ENCODE measurements at regions not wholly inside any gene's neighbourhood (a gene's known extent, or its start where the extent isn't known, plus 50 kb on each side); places are given as distances from the start of the nearest gene placed in this dataset.

DNA sequence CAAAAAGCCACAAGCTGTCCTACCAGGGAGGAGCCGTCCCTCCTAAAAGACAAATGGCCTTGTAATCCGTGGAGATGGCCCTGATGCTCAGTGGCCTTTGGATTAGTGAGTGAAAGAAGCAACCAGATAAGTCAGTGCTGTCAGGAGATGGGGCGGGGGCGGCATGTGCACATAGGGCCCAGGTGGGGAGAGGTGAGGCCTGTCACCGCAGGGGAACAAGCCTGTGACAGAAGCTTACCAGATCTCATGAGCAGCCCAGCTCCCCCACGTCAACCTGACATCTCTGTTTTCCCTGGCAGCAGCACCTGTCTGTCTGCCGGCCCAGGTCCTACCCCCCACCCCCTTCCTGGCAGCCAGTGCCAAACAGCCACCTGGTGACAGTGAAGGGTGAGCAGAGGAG, 162.6 kb downstream of the BUD13 start:
- H3K4me3 ChIP-seq = no peak overlapping the region
- H3K4me1 ChIP-seq = no peaks in the 10 kb centered on the region
- peak in 1 of 2 donors; percentile 28 for DNase-seq (ENCODE audit: low spot score in 2 of 2)
- H3K9me3 ChIP-seq = no peaks in the 10 kb centered on the region
- intact Hi-C loops (cut with DNase I) = no loop called here
- no peaks in the 10 kb centered on the region for H3K27me3 ChIP-seq
- no peaks in the 10 kb centered on the region for H3K36me3 ChIP-seq
- no peak overlapping the region for H3K27ac ChIP-seq
- TF ChIP-seq, protein P1, sequence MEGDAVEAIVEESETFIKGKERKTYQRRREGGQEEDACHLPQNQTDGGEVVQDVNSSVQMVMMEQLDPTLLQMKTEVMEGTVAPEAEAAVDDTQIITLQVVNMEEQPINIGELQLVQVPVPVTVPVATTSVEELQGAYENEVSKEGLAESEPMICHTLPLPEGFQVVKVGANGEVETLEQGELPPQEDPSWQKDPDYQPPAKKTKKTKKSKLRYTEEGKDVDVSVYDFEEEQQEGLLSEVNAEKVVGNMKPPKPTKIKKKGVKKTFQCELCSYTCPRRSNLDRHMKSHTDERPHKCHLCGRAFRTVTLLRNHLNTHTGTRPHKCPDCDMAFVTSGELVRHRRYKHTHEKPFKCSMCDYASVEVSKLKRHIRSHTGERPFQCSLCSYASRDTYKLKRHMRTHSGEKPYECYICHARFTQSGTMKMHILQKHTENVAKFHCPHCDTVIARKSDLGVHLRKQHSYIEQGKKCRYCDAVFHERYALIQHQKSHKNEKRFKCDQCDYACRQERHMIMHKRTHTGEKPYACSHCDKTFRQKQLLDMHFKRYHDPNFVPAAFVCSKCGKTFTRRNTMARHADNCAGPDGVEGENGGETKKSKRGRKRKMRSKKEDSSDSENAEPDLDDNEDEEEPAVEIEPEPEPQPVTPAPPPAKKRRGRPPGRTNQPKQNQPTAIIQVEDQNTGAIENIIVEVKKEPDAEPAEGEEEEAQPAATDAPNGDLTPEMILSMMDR (IDR thresholded peaks at IDR 0.05) = no peak

DNA sequence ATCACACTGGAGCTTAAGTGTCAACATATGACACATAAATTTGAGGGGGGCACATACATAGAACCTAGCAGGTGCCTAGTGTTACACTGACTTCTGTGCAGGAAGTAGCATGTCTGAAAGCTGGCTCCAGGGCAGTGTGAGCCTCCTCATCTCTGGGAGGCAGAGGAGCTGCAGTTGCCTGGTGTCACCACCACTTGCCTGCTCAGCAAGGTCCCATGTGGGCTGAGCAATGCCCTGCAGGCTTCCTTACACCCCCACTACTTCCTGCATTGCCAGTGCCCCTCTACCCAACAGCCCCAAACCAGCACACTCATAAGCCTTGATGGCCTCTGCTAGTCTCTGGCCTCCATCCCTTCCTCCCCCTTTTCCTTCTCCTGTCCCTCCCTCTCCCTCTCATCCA, 165.8 kb downstream of the BUD13 start:
- H3K27me3 ChIP-seq = no peaks in the 10 kb centered on the region
- H3K9me3 ChIP-seq = no peaks in the 10 kb centered on the region
- peaks cover 0 to 5% of the 10 kb centered on the region in 2 donors for H3K4me1 ChIP-seq
- intact Hi-C loops (cut with DNase I) = no loop called here
- peak in 1 of 2 donors; percentile 15 for DNase-seq (ENCODE audit: low spot score in 2 of 2)
- no peak overlapping the region for H3K4me3 ChIP-seq
- H3K36me3 ChIP-seq = no peaks in the 10 kb centered on the region
- TF ChIP-seq, protein P1 (IDR thresholded peaks at IDR 0.05) = no peak
- H3K27ac ChIP-seq = no peak overlapping the region

DNA sequence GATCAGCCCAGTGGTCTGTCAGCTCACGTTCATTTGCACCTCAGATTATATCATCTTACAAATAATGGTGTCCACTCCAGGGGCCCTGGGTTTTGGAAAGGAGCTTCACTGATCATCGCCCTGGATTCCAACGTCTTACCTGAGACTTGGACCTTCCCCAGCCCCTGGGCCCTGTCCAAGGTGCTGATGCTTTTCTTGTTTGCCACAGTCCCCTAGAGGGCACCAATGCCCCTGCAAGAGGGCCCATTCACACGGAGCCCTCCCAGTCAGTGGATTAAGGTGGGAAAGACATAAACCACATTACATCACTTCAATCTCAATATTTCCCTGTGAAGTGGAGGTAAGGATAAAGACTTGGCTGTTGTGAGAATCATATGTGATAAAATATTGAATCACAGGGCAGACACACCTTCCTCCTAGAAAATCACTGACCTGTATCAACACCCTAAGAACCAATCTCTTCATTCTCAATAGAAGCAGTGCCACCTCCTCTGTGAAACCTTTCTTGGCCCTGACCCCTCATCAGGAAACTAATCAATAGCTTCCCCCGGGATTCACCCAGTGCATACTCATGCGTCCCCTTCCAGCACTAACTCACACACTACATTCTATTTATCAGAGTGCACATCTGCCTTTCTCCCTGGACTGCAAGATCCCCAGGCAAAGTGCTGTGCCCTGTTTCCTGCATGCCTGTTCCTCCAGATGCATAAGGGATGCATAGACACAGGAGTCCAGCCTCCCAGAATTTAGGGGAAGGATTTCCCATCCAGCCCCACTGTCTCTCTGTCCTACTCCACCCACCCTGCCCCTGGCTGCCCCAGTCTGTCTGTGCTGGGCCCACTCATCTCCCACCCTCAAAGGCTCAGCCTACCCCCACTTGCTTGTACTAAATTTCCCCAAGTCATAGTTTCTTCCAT, 167.0 kb downstream of the BUD13 start:
- no peaks in the 10 kb centered on the region for H3K27me3 ChIP-seq
- DNase-seq (ENCODE audit: low spot score in 2 of 2) = peak in 1 of 2 donors; percentile 31
- TF ChIP-seq, protein P1 (IDR thresholded peaks at IDR 0.05) = no peak

DNA sequence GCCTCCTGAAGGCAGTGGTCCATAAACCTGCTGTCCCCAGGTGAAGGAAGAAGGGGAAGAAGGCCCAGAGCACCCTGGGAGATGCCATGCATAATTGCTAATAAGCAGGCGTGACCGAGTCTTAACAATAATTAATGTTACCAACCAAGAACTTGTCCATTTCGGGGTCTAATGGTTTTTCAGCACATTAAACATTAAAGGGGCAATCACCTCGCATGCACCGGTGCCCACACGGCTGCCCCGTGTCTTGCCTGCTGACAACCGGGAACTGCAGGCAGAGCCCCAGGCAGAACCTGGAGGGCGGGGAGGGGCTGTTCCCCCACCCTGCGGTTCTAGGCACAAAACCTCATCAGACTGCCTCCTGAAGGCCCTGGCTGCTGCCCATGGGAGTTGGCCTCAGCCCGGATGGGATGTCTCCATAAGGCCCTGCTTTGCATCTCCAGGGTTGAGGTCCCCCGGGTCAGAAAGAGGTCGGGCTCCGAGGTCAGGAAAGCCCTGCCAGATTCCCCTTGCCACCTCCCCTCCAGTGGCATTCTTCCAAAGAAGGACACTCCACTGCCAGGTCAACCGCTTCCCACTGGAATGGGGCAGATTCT, 169.0 kb downstream of the BUD13 start:
- Histone ChIP-seq H3K27me3 (no peaks in the 10 kb centered on the region), H3K4me1 (peaks cover 0 to 8% of the 10 kb centered on the region in 2 donors), H3K9me3 (no peaks in the 10 kb centered on the region), H3K27ac (no peak overlapping the region), H3K4me3 (no peak overlapping the region), H3K36me3 (no peaks in the 10 kb centered on the region)
- DNase-seq (ENCODE audit: low spot score in 2 of 2) = peak in 1 of 2 donors; percentile 31
- intact Hi-C loops (cut with DNase I) = no loop called here
- TF ChIP-seq, protein P1 (IDR thresholded peaks at IDR 0.05) = no peak

More for the DNA sequence above, 167.0 kb downstream of the BUD13 start:
- no peaks in the 10 kb centered on the region for H3K9me3 ChIP-seq
- peaks cover 0 to 8% of the 10 kb centered on the region in 2 donors for H3K4me1 ChIP-seq
- H3K27ac ChIP-seq = no peak overlapping the region
- no peak overlapping the region for H3K4me3 ChIP-seq
- H3K36me3 ChIP-seq = no peaks in the 10 kb centered on the region
- intact Hi-C loops (cut with DNase I) = no loop called here

DNA sequence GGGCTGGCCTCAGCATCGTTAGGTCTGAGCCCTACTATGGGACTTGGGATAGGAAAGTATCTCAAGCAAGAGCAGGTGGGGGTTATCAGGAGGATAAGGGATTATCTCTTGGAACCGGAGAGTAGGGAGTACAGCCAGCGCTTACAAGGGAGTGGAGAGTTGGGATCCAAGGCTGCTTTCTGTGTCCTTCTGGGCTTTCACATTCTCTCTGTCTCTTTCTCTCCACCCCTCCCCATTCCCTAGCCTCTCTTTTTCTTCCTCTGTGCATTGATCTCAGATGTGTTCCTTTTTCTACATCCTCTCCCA, 170.2 kb downstream of the BUD13 start:
- TF ChIP-seq, protein P1 (IDR thresholded peaks at IDR 0.05) = no peak
- H3K4me1 ChIP-seq = peaks cover 0 to 8% of the 10 kb centered on the region in 2 donors
- H3K4me3 ChIP-seq = no peak overlapping the region
- H3K9me3 ChIP-seq = no peaks in the 10 kb centered on the region
- H3K27me3 ChIP-seq = no peaks in the 10 kb centered on the region
- intact Hi-C loops (cut with DNase I) = no loop called here
- DNase-seq (ENCODE audit: low spot score in 2 of 2) = peak in 1 of 2 donors; percentile 19
- no peak overlapping the region for H3K27ac ChIP-seq
- H3K36me3 ChIP-seq = no peaks in the 10 kb centered on the region
